WTC11 (cell line): ENCODE measurements at regions not wholly inside any gene's neighbourhood (a gene's known extent, or its start where the extent isn't known, plus 50 kb on each side); places are given as distances from the start of the nearest gene placed in this dataset.

Experiments used
- ATAC-seq: fragments of 200-7000 bp; cut with Tn5 transposase; 2 replicates; pipeline ENCODE4 v1.10.0; 2021; ENCODE audit warnings: mild to moderate bottlenecking, moderate library complexity
- CTCF ChIA-PET: fragments of 300-600 bp; sonication (Branson Sonifier 250); formaldehyde crosslinking; loops from one replicate; lab custom pipeline; 2021; ENCODE audit warnings: antibody characterized with exemption; lab: Charles Lee
- POLR2A ChIA-PET: fragments of 350-600 bp; sonication (Branson Sonifier 250); formaldehyde crosslinking; loops from one replicate; lab custom pipeline; 2021; ENCODE audit warnings: antibody characterized with exemption; lab: Charles Lee
- DNase-seq: peaks from one replicate; pipeline ENCODE4 v3.0.0; 2021; ENCODE audit warnings: low spot score
- H3K27ac Mint-ChIP-seq: 2 replicates; pipeline ENCODE4 v1.8.0; 2021; ENCODE audit warnings: mixed read lengths
- H3K27me3 Mint-ChIP-seq: 2 replicates; pipeline ENCODE4 v1.8.0; 2021; ENCODE audit warnings: low read depth, mild to moderate bottlenecking, moderate library complexity, mixed read lengths
- H3K36me3 Mint-ChIP-seq: 2 replicates; pipeline ENCODE4 v1.8.0; 2021; ENCODE audit warnings: mixed read lengths
- H3K4me1 Mint-ChIP-seq: 2 replicates; pipeline ENCODE4 v1.8.0; 2022; ENCODE audit warnings: mixed read lengths
- H3K4me3 Mint-ChIP-seq: 2 replicates; pipeline ENCODE4 v1.8.0; 2021; ENCODE audit warnings: mild to moderate bottlenecking, moderate library complexity, mixed read lengths
- H3K9me3 Mint-ChIP-seq: 2 replicates; pipeline ENCODE4 v1.8.0; 2021; ENCODE audit warnings: mixed read lengths
- CDX4 ChIP-seq: fragments of 250-450 bp; sonication (Bioruptor Pico); IDR thresholded peaks from 2 replicates; pipeline ENCODE4 v1.9.0; 2021; ENCODE audit warnings: moderate library complexity, mild to moderate bottlenecking, inconsistent platforms, borderline replicate concordance
- CREM ChIP-seq: sonication (generic); formaldehyde crosslinking; IDR thresholded peaks from 2 replicates; pipeline ENCODE4 v1.8.1; 2022; ENCODE audit warnings: mild to moderate bottlenecking, missing genetic modification reagents, moderate library complexity
- E2F1 ChIP-seq: sonication (generic); formaldehyde crosslinking; IDR thresholded peaks from 2 replicates; pipeline ENCODE4 v1.8.0; 2022; ENCODE audit warnings: mild to moderate bottlenecking, missing genetic modification reagents
- E2F5 ChIP-seq: sonication (generic); formaldehyde crosslinking; IDR thresholded peaks from 2 replicates; pipeline ENCODE4 v1.8.1; 2022; ENCODE audit warnings: mild to moderate bottlenecking, moderate library complexity, missing genetic modification reagents
- FOXP1 ChIP-seq: sonication (generic); formaldehyde crosslinking; IDR thresholded peaks from 2 replicates; pipeline ENCODE4 v1.8.0; 2022; ENCODE audit warnings: missing genetic modification reagents, mild to moderate bottlenecking, moderate library complexity, borderline replicate concordance
- GABPB1 ChIP-seq: sonication (generic); formaldehyde crosslinking; IDR thresholded peaks from 2 replicates; pipeline ENCODE4 v1.8.1; 2023; ENCODE audit warnings: mild to moderate bottlenecking, missing genetic modification reagents
- GRHL2 ChIP-seq: fragments of 250-450 bp; sonication (Bioruptor Pico); IDR thresholded peaks from 2 replicates; pipeline ENCODE4 v1.8.0; 2022; ENCODE audit warnings: mild to moderate bottlenecking, moderate library complexity; ENCODE audit not compliant: insufficient replicate concordance, severe bottlenecking
- IRF1 ChIP-seq: sonication (generic); formaldehyde crosslinking; IDR thresholded peaks from 2 replicates; pipeline ENCODE4 v1.8.0; 2023; ENCODE audit warnings: missing genetic modification reagents
- JAZF1 ChIP-seq: fragments of 250-450 bp; sonication (Bioruptor Pico); IDR thresholded peaks from 2 replicates; pipeline ENCODE4 v1.9.0; 2021; ENCODE audit warnings: moderate library complexity, mild to moderate bottlenecking, inconsistent platforms
- JUN ChIP-seq: sonication (generic); formaldehyde crosslinking; IDR thresholded peaks from 2 replicates; pipeline ENCODE4 v1.8.0; 2023; ENCODE audit warnings: mild to moderate bottlenecking, missing genetic modification reagents
- MXD4 ChIP-seq: fragments of 250-450 bp; sonication (Bioruptor Pico); IDR thresholded peaks from 2 replicates; pipeline ENCODE4 v1.8.0; 2021; ENCODE audit warnings: mild to moderate bottlenecking, moderate library complexity, borderline replicate concordance
- NFATC4 ChIP-seq: fragments of 250-450 bp; sonication (Bioruptor Pico); IDR thresholded peaks from 2 replicates; pipeline ENCODE4 v1.9.0; 2021; ENCODE audit warnings: mild to moderate bottlenecking
- PRRX2 ChIP-seq: fragments of 250-450 bp; sonication (Bioruptor Pico); IDR thresholded peaks from 2 replicates; pipeline ENCODE4 v1.8.0; 2021; ENCODE audit warnings: mild to moderate bottlenecking
- TP53 ChIP-seq: sonication (generic); formaldehyde crosslinking; IDR thresholded peaks from 2 replicates; pipeline ENCODE4 v1.8.1; 2023; ENCODE audit warnings: mild to moderate bottlenecking, missing genetic modification reagents
- USF2 ChIP-seq: sonication (generic); formaldehyde crosslinking; IDR thresholded peaks from 2 replicates; pipeline ENCODE4 v1.8.1; 2023; ENCODE audit warnings: mild to moderate bottlenecking, missing genetic modification reagents, moderate library complexity
- ZNF121 ChIP-seq: sonication (generic); formaldehyde crosslinking; IDR thresholded peaks from 2 replicates; pipeline ENCODE4 v1.8.0; 2023; ENCODE audit warnings: missing genetic modification reagents
- ZSCAN18 ChIP-seq: fragments of 250-450 bp; sonication (Bioruptor Pico); IDR thresholded peaks from 2 replicates; pipeline ENCODE4 v2.1.2; 2022; ENCODE audit warnings: mild to moderate bottlenecking, moderate library complexity
- TF ChIP-seq, protein P1 (sequence below): sonication (generic); formaldehyde crosslinking; IDR thresholded peaks from 2 replicates; pipeline ENCODE4 v1.8.1; 2023; ENCODE audit warnings: mild to moderate bottlenecking, missing genetic modification reagents
- TF ChIP-seq, protein P2 (sequence below): sonication (generic); formaldehyde crosslinking; IDR thresholded peaks from 2 replicates; pipeline ENCODE4 v1.8.1; 2023; ENCODE audit warnings: mild to moderate bottlenecking, moderate library complexity, missing genetic modification reagents
- TF ChIP-seq, protein P3 (sequence below): fragments of 250-450 bp; sonication (Bioruptor Pico); IDR thresholded peaks from 2 replicates; pipeline ENCODE4 v1.9.0; 2021; ENCODE audit warnings: mild to moderate bottlenecking, borderline replicate concordance

DNA sequence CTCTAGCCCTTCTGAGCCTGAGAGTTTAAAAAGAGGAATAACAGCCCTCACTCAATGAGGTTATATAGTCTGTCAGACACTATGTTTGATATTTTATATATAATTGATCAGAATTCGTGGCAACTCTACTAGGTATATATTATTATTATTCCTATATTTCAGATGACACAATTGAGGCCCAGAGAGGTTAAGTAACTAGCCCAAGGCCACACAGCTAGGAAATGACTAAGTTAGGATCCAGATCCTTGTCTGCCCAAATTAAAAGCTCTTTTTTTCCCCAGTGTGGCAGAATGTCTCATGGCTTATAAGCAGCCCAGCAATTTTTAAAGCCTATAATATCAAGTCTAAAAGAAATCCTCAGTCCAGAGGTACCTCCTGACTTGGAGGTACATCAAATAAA lies 1119.9 kb upstream of the AUTS2 start:
- Mint-ChIP-seq H3K27ac (no peak overlapping the region), H3K27me3 (no peaks in the 10 kb centered on the region; the same call in 1 of the 2 replicates), H3K36me3 (0 out of 2 replicates have a peak, but pooled peaks cover 3% of the 10 kb centered on the region), H3K4me3 (no peak overlapping the region), H3K9me3 (peaks cover 13% of the 10 kb centered on the region), H3K4me1 (peaks cover 4% of the 10 kb centered on the region; the same call in 1 of the 2 replicates)
- ChIA-PET CTCF (no interaction called here), POLR2A (no interaction called here)
- no peak for DNase-seq
- TF ChIP-seq GABPB1 (CRISPR knock-in tag) (no peak), JAZF1 (no peak), IRF1 (CRISPR knock-in tag) (no peak), NFATC4 (CRISPR knock-in tag) (no peak), FOXP1 (no peak), E2F5 (CRISPR knock-in tag) (no peak)
- TF ChIP-seq, protein P1, sequence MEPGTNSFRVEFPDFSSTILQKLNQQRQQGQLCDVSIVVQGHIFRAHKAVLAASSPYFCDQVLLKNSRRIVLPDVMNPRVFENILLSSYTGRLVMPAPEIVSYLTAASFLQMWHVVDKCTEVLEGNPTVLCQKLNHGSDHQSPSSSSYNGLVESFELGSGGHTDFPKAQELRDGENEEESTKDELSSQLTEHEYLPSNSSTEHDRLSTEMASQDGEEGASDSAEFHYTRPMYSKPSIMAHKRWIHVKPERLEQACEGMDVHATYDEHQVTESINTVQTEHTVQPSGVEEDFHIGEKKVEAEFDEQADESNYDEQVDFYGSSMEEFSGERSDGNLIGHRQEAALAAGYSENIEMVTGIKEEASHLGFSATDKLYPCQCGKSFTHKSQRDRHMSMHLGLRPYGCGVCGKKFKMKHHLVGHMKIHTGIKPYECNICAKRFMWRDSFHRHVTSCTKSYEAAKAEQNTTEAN: no peak
- ATAC-seq: no peak

DNA sequence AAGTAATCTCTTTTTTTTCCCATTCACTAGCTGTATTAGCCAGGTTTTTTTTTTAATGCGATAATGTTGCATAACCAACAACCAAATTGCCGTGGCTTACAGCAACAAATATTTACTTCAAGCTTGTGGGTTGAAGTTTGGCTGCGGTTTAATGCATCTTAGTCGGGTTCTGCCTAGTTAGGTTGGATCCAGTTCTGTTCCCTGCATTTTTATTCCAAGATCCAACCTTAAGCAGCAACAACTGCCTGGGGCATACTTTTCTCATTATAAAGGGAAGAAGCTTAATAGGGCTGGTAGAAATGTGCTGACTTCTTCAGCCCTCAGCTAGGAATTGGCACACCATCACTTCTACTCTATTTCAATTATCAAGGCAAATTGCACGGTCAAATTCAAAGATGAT lies 1115.5 kb upstream of the AUTS2 start:
- no peak overlapping the region for H3K27ac Mint-ChIP-seq
- CTCF ChIA-PET: interaction anchor here (0.7 kb wide), 1 partner anchor 218 kb away, joined by 3 read pairs; no protein-coding TSS in a partner anchor
- H3K9me3 Mint-ChIP-seq: peaks cover 18% of the 10 kb centered on the region
- no peak for DNase-seq
- H3K27me3 Mint-ChIP-seq: no peaks in the 10 kb centered on the region
- peaks cover 5% of the 10 kb centered on the region; the same call in 1 of the 2 replicates for H3K4me1 Mint-ChIP-seq
- no peak for ATAC-seq
- 0 out of 2 replicates have a peak, but pooled peaks cover 3% of the 10 kb centered on the region for H3K36me3 Mint-ChIP-seq
- no peak for TF ChIP-seq GRHL2
- TF ChIP-seq PRRX2: no peak
- no peak for TF ChIP-seq JUN (CRISPR knock-in tag)
- TF ChIP-seq, all 79 proteins: peak for 0
- POLR2A ChIA-PET: no interaction called here
- no peak overlapping the region for H3K4me3 Mint-ChIP-seq

GRCh38 chr7:68484731-68485130 lies 1113.5 kb upstream of the AUTS2 start:
- H3K36me3 Mint-ChIP-seq: 0 out of 2 replicates have a peak, but pooled peaks cover 3% of the 10 kb centered on the region
- peaks cover 15% of the 10 kb centered on the region for H3K9me3 Mint-ChIP-seq
- ATAC-seq (no peak), DNase-seq (no peak)
- POLR2A ChIA-PET: interaction anchor here (0.6 kb wide), 1 partner anchor 44 kb away, joined by 5 read pairs; no protein-coding TSS in a partner anchor
- H3K27me3 Mint-ChIP-seq: no peaks in the 10 kb centered on the region
- H3K4me1 Mint-ChIP-seq: peaks cover 8% of the 10 kb centered on the region
- no peak overlapping the region for H3K4me3 Mint-ChIP-seq
- H3K27ac Mint-ChIP-seq: no peak overlapping the region
- CTCF ChIA-PET: no interaction called here
- no peak for TF ChIP-seq E2F1
- no peak for TF ChIP-seq USF2 (CRISPR knock-in tag)
- TF ChIP-seq MXD4 (CRISPR knock-in tag): no peak
- TF ChIP-seq CREM (CRISPR knock-in tag): no peak
- TF ChIP-seq, protein P2, sequence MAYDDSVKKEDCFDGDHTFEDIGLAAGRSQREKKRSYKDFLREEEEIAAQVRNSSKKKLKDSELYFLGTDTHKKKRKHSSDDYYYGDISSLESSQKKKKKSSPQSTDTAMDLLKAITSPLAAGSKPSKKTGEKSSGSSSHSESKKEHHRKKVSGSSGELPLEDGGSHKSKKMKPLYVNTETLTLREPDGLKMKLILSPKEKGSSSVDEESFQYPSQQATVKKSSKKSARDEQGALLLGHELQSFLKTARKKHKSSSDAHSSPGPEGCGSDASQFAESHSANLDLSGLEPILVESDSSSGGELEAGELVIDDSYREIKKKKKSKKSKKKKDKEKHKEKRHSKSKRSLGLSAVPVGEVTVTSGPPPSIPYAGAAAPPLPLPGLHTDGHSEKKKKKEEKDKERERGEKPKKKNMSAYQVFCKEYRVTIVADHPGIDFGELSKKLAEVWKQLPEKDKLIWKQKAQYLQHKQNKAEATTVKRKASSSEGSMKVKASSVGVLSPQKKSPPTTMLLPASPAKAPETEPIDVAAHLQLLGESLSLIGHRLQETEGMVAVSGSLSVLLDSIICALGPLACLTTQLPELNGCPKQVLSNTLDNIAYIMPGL (CRISPR knock-in tag): no peak
- TF ChIP-seq TP53 (CRISPR knock-in tag): no peak
- no peak for TF ChIP-seq ZNF121 (CRISPR knock-in tag)
- TF ChIP-seq, protein P3, sequence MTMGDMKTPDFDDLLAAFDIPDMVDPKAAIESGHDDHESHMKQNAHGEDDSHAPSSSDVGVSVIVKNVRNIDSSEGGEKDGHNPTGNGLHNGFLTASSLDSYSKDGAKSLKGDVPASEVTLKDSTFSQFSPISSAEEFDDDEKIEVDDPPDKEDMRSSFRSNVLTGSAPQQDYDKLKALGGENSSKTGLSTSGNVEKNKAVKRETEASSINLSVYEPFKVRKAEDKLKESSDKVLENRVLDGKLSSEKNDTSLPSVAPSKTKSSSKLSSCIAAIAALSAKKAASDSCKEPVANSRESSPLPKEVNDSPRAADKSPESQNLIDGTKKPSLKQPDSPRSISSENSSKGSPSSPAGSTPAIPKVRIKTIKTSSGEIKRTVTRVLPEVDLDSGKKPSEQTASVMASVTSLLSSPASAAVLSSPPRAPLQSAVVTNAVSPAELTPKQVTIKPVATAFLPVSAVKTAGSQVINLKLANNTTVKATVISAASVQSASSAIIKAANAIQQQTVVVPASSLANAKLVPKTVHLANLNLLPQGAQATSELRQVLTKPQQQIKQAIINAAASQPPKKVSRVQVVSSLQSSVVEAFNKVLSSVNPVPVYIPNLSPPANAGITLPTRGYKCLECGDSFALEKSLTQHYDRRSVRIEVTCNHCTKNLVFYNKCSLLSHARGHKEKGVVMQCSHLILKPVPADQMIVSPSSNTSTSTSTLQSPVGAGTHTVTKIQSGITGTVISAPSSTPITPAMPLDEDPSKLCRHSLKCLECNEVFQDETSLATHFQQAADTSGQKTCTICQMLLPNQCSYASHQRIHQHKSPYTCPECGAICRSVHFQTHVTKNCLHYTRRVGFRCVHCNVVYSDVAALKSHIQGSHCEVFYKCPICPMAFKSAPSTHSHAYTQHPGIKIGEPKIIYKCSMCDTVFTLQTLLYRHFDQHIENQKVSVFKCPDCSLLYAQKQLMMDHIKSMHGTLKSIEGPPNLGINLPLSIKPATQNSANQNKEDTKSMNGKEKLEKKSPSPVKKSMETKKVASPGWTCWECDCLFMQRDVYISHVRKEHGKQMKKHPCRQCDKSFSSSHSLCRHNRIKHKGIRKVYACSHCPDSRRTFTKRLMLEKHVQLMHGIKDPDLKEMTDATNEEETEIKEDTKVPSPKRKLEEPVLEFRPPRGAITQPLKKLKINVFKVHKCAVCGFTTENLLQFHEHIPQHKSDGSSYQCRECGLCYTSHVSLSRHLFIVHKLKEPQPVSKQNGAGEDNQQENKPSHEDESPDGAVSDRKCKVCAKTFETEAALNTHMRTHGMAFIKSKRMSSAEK (CRISPR knock-in tag): no peak
- TF ChIP-seq ZSCAN18 (CRISPR knock-in tag): no peak
- TF ChIP-seq CDX4 (CRISPR knock-in tag): no peak
